HG03342 (cell line): ENCODE measurements at regions not wholly inside any gene's neighbourhood (a gene's known extent, or its start where the extent isn't known, plus 50 kb on each side); places are given as distances from the start of the nearest gene placed in this dataset.
"Not testable (repeated sequence)": the region's sequence is repeated elsewhere in the genome, so short reads cannot be mapped to it uniquely, and the experiment has no call there.

Experiments used
- ATAC-seq: cut with Tn5 transposase; IDR thresholded peaks from one replicate; pipeline ENCODE4 v1.9.1; 2021; ENCODE audit warnings: mild to moderate bottlenecking, moderate library complexity; ENCODE audit not compliant: unreplicated experiment

DNA sequence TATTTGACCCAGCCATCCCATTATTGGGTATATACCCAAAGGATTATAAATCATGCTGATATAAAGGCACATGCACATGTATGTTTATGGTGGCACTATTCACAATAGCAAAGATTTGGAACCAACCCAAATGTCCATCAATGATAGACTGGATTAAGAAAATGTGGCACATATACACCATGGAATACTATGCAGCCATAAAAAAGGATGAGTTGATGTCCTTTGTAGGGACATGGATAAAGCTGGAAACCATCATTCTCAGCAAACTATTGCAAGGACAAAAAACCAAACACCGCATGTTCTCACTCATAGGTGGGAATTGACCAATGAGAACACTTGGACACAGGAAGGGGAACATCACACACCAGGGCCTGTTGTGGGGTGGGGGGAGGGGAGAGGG, 147.3 kb upstream of the STK26 start:
- ATAC-seq, result not testable (repeated sequence)

DNA sequence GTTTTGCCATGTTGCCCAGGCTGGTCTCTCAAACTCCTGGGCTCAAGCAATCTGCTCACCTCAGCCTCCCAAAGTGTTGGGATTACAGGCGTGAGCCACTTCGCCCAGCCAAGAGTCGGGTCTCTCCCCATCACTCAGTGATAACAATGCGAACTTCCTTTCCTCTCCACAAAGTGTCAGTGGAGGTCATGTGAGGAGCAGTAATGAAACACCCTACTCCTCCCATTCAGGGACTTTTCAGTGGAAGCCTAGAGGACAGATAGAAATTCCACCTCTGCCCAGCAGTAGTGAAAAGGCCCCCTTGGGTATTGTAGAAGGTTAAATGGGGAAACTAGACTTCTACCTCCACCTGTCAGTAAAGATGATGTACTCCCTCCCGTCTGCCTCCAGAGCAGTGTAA, 141.9 kb upstream of the STK26 start:
- no peak for ATAC-seq

DNA sequence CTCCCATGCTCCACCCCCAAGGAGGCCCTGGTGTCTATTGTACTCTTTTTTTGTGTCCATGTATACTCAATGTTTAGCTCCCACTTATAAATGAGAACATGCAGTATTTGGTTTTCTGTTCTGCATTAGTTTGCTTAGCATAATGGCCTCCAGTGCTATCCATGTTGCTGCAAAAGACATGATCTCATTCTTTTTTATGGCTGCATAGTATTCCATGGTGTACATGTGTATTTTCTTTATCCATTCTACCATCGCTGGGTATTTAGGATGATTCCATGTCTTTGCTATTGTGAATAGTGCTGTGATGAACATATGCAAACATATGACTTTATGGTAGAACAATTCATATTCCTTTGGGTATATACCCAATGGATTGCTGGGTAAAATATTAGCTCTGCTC, 138.1 kb upstream of the STK26 start:
- not testable (repeated sequence) for ATAC-seq

DNA sequence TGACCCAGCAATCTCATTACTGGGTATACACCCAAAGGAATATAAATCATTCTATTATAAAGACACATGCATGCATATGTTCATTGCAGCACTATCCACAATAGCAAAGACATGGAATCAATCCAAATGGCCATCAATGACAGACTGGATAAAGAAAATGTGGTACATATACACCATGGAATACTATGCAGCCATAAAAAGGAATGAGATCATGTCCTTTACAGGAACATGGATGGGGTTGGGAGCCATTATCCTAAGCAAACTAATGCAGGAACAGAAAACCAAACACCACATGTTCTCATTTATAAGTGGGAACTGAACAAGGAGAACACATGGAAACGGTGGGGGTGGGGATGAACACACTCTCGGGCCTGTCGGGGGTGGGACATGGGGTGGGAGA, 129.2 kb upstream of the STK26 start:
- not testable (repeated sequence) for ATAC-seq

DNA sequence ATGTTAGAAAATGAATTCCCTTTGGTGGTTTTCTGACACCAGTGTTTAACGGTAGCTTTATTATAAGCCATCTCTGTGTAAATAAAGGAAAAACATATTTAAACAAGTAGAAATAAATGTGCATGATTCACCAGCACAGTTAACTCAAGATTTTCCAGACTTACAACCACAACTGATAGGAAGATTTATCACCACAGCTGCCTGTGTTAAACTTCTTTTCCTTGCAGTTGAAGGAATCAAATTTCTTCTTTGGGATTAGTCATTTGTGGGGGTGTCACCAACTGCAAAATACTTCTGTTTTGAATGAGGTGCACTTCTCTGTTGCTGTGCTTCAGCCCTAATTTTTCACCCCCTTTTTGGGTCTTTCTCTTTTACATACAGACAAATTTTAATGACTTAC, 128.1 kb upstream of the STK26 start:
- no peak for ATAC-seq

DNA sequence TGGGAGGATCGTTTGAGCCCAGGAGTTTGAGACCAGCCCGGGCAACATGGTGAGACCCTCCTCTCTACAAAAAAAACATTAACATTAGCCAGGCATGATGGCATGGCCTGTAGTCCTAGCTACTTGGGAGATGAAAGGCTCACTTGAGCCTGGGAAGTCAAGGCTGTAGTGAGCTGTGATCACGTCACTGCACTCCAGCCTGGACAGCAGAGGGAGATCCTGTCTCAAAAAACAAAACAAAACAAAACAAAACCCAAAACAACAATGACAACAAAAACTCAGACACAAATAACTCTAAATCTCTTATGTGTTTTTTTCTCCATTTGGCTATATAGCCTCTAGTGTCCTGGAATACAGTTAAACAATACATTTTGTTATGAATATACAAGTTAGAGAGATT, 127.3 kb upstream of the STK26 start:
- no peak for ATAC-seq

DNA sequence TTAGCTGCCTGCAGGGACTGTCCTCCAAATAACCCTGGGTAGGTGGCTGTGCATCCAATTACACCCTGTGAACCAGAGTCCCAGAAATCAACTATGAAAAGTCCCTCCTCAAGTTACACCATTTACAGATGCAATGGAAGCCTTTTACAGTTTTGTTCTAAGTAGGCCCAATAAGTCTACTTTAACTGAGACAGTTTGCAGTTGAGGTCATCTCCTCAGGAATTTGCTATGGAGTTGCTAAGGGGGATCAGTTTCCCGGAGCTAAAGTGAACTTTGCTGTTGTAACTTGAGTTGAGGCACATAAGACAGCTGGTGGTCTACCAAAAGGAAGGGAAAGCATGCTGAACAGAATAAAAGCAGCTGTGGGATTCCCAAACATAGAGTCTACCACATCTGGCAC, 121.6 kb upstream of the STK26 start:
- ATAC-seq, result no peak

DNA sequence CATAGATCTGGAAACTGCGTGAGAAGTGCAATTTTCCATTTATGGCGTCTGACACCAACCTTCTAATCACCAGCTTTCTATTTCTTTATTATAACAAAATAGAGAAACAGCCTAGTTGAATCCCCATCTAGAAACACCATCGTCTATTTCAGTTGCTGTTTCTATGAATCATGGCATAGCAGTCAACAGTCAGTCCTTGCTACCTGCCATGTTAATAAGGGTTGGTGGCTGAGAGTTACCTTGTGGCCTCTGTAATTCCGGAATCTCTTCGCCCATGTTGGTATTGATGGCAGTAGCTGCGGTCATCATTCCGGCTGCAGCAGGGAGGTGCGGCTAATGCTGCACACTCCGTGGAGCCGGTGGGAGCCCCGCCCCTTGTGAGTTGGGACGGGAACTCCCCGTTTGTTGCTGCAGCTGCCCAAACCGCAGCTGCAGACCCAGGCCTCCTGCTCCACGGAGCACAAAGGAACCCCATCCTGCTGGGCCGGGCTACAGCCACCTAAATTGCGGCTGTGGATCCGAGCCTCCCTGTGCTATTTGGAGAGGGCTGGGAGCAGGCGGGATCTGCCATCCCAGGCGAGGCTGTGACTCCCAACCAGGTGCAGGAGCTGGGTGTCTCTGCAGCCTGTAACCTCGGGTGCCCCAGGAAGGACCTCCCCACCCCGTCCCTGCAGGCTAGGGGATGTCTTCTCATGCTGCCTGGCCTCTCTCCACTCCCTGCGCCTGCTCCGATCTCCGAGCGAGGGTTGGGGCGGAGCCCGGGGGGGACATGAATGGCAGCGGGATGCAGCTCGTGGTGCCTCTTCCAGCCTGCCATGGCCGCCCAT, 115.4 kb upstream of the STK26 start:
- ATAC-seq, result no peak

DNA sequence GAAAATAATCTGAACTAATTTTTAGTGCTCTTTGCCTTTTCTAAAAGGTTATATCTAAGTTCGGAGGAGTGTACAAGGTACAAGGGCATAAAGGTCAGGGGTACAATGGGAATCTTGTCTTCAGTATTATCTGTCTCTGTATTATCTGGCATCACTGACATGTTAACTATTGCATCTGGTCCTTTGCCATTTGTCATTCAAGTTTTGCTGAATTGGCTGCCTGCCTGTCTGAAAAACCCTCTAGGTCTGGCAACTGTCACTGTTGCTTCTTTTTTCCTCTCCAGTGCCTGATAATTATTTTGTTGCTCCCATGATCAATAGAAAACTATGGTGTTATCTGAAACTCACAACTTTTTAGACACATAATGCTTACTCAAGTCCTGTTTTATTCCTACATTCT, 112.5 kb upstream of the STK26 start:
- ATAC-seq, result no peak

DNA sequence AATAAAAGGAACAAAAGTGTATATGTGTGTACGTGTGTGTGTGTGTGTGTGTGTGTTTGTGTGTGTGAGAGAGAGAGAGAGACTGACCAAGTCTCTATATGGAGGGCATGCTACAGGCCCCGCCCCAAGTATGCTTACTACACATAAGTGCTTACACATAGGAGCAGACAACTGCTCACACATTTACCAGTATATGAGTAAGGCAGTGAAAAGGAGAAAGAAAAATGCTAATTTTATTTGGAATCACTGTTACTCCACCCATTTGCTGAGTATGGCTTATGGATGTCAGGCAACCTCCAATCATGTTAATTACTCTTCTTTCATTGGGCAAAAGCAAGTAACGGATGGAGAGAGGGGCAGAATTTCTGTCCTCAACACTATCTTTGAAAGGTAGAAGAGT, 107.6 kb upstream of the STK26 start:
- no peak for ATAC-seq

DNA sequence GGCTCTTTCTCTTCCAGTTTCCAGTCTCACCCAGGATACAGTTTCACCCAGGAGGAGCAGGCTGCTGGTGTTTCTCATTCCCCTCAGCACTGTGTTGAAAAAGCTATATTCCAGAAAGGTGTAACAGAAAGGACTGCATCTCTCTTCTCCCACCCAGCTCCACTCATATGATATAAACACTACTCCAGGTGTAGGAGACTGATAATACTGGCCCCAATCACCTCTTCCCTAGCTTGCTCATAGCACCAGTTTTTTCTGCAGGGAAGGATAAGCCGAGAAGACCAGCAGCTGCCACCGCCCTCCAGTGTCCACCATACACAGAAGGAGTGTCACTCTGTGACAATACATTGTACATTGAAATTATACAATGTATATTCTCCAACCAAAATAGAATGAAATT, 105.5 kb upstream of the STK26 start:
- no peak for ATAC-seq

DNA sequence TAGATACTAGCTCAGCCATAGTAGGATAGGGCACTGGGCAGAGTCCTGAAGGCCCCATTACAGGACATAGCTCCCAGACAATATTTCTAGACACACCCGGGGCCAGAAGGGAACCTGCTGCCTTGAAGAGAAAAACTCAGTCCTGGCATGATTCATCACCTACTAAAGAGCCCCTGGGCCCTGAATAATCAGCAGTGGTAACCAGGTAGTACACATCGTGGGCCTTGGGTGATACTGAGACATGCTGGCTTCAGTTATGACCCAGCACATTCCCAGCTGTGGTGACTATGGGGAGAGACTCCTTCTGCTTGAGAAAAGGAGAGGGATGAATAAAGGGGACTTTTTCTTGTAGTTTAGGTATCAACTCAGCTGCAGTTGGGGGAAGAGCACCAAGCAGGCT, 104.3 kb upstream of the STK26 start:
- no peak for ATAC-seq

DNA sequence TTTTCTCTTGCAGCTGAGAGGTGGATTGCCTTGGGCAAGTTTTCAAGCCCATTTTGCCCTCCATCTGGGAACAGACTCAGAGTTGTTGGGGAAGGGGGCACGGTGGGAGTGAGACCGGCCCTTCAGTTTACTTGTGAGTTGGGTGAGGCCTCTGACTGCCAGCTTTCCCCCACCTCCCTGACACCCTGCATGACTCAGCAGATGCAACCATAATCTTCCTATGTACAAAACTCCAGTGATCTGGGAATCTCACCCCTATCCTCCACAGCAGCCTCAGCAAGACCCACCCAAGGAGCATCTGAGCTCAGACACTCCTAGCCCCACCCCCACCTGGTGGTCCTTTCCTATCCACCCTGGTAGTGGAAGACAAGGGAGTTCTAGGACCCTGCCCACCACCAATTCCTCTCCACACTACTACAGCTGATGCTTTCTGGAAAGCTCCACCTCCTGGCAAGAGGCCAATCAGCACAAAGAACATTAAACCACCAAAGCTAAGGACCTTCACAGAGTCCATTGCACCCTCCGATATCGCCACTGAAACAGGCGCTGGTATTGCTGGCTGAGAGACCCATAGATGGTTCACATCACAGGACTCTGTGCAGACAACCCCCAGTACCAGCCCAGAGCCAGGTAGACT, 99.4 kb upstream of the STK26 start:
- no peak for ATAC-seq

DNA sequence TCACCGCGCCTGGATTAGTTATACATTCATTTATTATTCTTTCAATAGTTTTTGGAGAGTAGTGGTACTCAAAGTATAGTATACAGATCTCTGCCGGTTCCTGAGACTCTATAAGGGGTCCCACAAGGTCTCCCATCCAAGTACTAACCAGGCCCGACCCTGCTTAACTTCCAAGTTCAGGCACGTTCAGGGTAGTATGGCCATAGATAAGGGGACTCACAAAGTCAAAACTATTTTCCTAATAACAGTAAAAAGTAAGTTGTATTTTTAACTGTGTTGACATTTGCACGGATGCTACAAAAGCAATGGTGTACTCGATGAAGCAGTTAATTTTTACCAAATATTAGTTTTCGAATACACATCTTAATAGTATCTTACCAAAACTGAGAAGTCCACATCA, 84.4 kb upstream of the STK26 start:
- no peak for ATAC-seq

DNA sequence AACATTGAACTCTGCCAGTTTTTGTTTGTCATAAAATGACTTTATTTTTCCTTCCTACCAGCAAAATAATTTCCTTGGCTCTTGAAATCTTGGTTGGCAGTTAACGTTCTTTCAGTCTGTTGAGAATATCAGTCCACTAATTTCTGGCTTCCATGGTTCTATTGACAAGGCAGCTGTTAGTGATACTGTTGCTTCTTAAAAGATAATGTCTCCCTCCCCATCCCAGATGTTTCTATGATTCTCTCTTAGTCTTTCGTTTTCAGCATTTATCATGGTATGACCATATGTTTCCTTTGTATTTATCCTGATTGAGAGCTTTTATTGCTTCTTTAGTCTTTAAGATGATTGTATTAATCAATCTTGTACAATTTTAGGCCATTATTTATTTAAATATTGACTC, 81.1 kb upstream of the STK26 start:
- ATAC-seq, result no peak

DNA sequence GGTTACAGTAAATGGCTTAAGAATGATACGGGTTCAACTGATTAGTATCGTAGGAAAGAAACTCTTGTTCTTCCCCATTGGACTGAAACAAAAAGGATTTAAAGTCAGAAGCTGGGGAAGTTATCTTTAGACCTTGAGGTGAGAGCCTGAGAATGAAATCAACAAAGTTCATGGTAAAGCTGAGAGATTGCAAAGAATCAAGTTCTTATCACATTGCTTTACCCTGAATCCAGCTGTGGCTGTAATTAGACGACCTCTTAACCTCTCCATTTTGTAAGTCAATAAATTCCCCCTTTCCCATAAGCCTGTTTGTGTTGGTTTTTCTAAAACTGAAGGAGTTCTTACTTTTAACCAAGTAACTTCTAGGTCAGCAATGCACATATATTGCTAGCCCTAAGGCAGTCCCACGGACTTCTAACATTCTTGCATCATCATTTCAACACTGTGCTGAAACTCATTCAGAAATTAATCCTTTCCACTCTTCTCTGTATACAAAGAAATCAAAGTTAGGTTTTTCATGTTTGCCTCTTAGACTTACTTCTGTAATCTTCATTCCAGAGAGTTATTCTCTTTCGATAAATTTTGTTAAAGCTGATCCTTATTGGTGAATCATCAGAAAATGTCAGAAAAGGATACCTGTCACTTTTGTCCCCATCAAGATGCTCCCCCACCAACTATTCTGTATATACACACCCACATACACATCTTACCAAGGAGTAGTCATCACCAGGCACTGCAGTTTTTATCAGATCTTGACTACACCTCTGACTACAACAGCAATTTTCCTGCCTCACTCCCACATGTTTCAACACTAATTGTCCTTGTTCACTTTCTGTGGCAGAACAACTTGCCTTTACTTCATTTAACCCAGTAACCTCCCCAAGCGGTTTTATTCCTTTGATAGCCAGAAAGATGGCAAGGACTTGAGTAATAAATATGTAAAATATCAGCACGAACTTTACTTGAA, 77.9 kb upstream of the STK26 start:
- no peak for ATAC-seq

DNA sequence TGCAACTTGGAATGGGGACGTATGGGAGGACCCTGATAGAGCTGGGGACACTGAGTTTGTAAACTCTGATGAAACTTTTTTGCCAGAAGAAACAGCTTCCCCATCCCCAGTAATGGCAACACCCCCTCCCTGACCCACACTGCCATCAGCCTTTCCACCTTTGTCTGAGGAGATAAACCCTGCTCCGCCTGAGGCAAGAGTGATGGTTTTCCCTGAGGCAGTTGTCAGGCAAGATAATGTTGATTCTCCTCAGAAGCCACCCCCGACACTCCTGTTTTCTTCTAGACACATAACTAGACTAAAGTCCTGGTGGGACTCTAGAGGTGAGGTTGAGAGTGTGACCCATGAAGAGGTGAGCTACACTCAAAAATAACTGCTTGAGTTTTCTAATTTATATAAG, 71.9 kb upstream of the STK26 start:
- no peak for ATAC-seq

DNA sequence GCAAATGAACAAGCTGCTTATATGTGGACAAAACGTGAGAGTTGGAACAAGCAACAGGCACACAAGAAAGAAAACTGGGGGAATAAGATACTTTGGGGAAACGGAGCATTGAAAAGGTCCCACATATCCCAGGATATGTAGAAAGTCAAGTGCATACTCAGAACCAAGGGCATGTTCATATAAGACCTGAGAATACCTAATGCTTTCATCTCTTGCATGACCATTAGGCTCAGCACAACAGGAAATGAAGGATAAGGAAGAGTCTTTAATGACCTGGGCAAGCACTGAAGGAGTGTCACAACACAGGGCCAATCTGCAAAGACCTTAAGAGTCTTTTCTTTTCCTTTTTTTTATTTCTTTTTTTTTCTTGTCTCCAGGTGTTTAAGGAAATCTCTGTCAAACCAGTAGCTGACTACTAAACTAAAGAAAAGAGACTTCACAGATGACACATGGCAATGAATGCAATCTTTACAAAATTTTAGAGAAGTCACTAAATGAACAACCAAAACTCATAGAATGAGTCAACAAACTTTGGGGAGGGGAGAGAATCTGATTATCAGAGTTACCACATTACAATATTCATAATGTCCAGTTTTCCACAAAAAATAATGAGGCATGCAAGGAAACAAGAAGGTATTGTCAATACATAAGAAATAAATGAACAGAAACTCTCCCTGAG, 67.9 kb upstream of the STK26 start:
- ATAC-seq, result no peak

DNA sequence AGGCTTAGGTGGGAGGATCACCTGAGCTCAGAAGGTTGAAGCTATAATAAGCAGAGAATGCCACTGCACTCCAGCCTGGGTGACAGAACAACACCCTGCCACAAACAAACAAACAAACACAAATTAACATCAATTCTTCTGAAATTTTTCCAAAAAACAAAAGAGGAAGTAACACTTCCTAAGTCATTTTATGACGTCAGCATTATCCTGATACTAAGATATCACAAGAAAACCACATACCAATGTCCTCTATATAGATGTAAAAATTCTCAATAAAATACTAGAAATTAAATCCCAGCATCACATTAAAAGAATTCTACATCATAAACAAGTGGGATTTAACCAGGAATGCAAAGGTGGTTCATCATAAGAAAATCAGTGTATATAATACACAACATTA, 64.4 kb upstream of the STK26 start:
- ATAC-seq, result no peak

DNA sequence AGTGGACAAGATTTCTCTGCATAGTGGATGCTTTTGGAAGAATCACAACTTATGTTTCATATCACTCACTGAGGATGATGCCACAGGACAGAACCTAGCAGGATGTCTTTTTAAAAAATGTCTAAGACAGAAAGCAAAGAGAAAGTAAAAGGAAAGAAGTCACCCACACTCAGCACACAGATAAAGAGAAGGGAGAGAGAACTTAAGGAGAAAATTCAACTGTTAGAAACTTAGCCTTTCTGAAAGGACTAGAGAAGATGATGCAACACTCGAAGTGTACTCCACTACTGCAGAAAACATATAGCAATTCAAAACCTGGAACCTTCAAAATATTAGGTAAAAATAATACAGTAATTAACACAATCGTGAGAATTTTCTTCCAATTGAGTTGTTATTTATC, 52.8 kb upstream of the STK26 start:
- ATAC-seq, result no peak
